Nephron (organoid): ENCODE measurements at regions not wholly inside any gene's neighbourhood (a gene's known extent, or its start where the extent isn't known, plus 50 kb on each side); places are given as distances from the start of the nearest gene placed in this dataset.
"Not testable (repeated sequence)": the region's sequence is repeated elsewhere in the genome, so short reads cannot be mapped to it uniquely, and the experiment has no call there.

ENCODE experiments used
- H3K27ac Mint-ChIP-seq, 3 experiments: 2 replicates each; pipeline ENCODE4 v1.8.0; 2020; ENCODE audit warnings: mixed read lengths in 3 of 3, mild to moderate bottlenecking in 2 of 3, moderate library complexity in 1 of 3
- H3K27me3 Mint-ChIP-seq: 2 replicates; pipeline ENCODE4 v1.8.0; 2021; ENCODE audit warnings: low read depth, mild to moderate bottlenecking, moderate library complexity, mixed read lengths
- H3K36me3 Mint-ChIP-seq: 2 replicates; pipeline ENCODE4 v1.8.0; 2020; ENCODE audit warnings: low read depth, mixed read lengths
- H3K4me1 Mint-ChIP-seq: 2 replicates; pipeline ENCODE4 v1.8.0; 2020; ENCODE audit warnings: mixed read lengths
- H3K4me3 Mint-ChIP-seq, 3 experiments: 2 replicates each; pipeline ENCODE4 v1.8.0; 2020; ENCODE audit warnings: mild to moderate bottlenecking in 3 of 3, mixed read lengths in 3 of 3, moderate library complexity in 2 of 3
- H3K9me3 Mint-ChIP-seq: 2 replicates; pipeline ENCODE4 v1.8.0; 2020; ENCODE audit warnings: mixed read lengths
- TF ChIP-seq, protein P1 (sequence below), 3 experiments: fragments of 200-600 bp; sonication (generic); IDR thresholded peaks; one replicate each; pipeline ENCODE4 v1.5.0; 2021; ENCODE audit warnings: antibody characterized with exemption in 3 of 3; ENCODE audit not compliant: unreplicated experiment in 3 of 3

- no peaks in the 10 kb centered on the region for H3K4me1 Mint-ChIP-seq
- peaks cover 2% of the 10 kb centered on the region for H3K9me3 Mint-ChIP-seq
- TF ChIP-seq, protein P1, sequence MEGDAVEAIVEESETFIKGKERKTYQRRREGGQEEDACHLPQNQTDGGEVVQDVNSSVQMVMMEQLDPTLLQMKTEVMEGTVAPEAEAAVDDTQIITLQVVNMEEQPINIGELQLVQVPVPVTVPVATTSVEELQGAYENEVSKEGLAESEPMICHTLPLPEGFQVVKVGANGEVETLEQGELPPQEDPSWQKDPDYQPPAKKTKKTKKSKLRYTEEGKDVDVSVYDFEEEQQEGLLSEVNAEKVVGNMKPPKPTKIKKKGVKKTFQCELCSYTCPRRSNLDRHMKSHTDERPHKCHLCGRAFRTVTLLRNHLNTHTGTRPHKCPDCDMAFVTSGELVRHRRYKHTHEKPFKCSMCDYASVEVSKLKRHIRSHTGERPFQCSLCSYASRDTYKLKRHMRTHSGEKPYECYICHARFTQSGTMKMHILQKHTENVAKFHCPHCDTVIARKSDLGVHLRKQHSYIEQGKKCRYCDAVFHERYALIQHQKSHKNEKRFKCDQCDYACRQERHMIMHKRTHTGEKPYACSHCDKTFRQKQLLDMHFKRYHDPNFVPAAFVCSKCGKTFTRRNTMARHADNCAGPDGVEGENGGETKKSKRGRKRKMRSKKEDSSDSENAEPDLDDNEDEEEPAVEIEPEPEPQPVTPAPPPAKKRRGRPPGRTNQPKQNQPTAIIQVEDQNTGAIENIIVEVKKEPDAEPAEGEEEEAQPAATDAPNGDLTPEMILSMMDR (IDR thresholded peaks at IDR 0.05; ENCODE audit: unreplicated experiment in 3 of 3) = no peak
Observed at GRCh38 chr7:79933144-79933543, 201.5 kb upstream of the GNAI1 start.

DNA sequence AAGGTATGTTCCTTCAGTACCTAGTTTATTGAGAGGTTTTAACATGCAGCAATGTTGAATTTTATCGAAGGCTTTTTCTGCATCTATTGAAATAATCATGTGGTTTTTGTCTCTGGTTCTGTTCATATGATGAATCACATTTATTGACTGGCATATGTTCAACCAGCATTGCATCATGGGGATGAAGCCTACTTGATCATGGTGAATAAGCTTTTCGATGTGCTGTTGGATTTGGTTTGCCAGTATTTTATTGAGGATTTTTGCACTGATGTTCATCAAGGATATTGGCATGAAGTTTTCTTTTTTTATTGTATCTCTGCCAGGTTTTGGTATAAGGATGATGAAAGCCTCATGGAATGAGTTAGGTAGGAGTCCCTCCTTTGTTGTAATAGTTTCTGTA, 204.0 kb upstream of the GNAI1 start:
- peaks cover 5% of the 10 kb centered on the region for H3K27me3 Mint-ChIP-seq
- H3K9me3 Mint-ChIP-seq = no peaks in the 10 kb centered on the region
- no peaks in the 10 kb centered on the region for H3K4me1 Mint-ChIP-seq
- no peak overlapping the region for H3K4me3 Mint-ChIP-seq
- no peaks in the 10 kb centered on the region for H3K36me3 Mint-ChIP-seq
- TF ChIP-seq, protein P1 (IDR thresholded peaks at IDR 0.05; ENCODE audit: unreplicated experiment in 3 of 3) = no peak
- no peak overlapping the region for H3K27ac Mint-ChIP-seq

More at GRCh38 chr7:79933144-79933543, 201.5 kb upstream of the GNAI1 start:
- no peak overlapping the region for H3K27ac Mint-ChIP-seq
- H3K36me3 Mint-ChIP-seq = no peaks in the 10 kb centered on the region
- H3K27me3 Mint-ChIP-seq = peaks cover 5% of the 10 kb centered on the region
- no peak overlapping the region for H3K4me3 Mint-ChIP-seq

- Mint-ChIP-seq H3K27me3 (no peaks in the 10 kb centered on the region), H3K4me1 (no peaks in the 10 kb centered on the region), H3K9me3 (peaks cover 6% of the 10 kb centered on the region), H3K36me3 (no peaks in the 10 kb centered on the region), H3K4me3 (no peak overlapping the region), H3K27ac (no peak overlapping the region)
- TF ChIP-seq, protein P1 (IDR thresholded peaks at IDR 0.05; ENCODE audit: unreplicated experiment in 3 of 3) = no peak
Observed at GRCh38 chr7:79927116-79927515, 207.5 kb upstream of the GNAI1 start.

- H3K4me1 Mint-ChIP-seq = no peaks in the 10 kb centered on the region
- no peaks in the 10 kb centered on the region for H3K36me3 Mint-ChIP-seq
- no peak overlapping the region for H3K4me3 Mint-ChIP-seq
- TF ChIP-seq, protein P1 (IDR thresholded peaks at IDR 0.05; ENCODE audit: unreplicated experiment in 3 of 3) = no peak
- H3K27ac Mint-ChIP-seq = no peak overlapping the region
- H3K27me3 Mint-ChIP-seq = no peaks in the 10 kb centered on the region
- H3K9me3 Mint-ChIP-seq = peaks cover 9% of the 10 kb centered on the region
Observed at GRCh38 chr7:79923953-79924352, 210.7 kb upstream of the GNAI1 start.

DNA sequence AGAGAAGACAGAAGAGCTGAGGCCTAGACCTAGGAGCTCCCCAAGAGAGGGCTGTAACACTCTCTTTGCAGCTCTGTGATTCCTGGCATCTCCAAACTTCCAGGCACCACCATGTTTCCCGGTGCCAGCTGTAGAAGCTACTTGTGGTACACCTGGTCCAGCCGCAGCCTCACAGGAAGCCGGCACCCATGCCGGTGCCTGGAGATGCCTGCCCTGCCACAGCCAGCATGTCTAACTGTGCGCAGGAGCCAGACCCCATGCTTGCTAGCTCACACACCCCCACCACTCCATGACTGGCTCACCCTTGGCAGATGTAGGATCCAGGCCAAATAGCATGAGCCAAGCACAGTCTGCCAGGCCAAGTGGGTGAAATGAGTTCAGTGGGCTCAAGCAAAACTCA, 211.7 kb upstream of the GNAI1 start:
- H3K4me1 Mint-ChIP-seq = no peaks in the 10 kb centered on the region
- H3K9me3 Mint-ChIP-seq = peaks cover 9% of the 10 kb centered on the region
- no peaks in the 10 kb centered on the region for H3K27me3 Mint-ChIP-seq
- no peak overlapping the region for H3K4me3 Mint-ChIP-seq
- H3K27ac Mint-ChIP-seq = no peak overlapping the region
- TF ChIP-seq, protein P1 (IDR thresholded peaks at IDR 0.05; ENCODE audit: unreplicated experiment in 3 of 3) = no peak
- no peaks in the 10 kb centered on the region for H3K36me3 Mint-ChIP-seq

DNA sequence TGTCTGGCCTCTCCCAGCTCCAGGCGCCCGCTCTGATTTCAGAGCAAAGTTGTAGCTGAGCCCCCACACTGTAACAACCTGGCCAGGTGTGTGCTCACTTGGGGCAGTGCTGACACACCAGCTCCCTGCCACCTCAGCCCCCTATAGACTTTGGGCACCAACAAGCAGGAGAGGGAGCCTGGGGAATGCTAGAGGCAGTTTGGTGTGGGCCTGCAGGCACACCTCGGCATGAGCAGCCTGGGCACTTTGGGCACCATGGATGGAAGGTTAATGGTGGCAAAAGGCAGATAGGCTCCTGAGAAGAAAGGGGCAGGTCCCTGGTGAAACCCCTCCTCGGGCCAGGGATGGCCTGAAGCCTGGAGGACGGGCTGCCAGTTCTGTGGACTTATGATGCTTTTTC, 212.7 kb upstream of the GNAI1 start:
- H3K4me1 Mint-ChIP-seq = no peaks in the 10 kb centered on the region
- H3K4me3 Mint-ChIP-seq = no peak overlapping the region
- H3K27ac Mint-ChIP-seq = no peak overlapping the region
- H3K27me3 Mint-ChIP-seq = no peaks in the 10 kb centered on the region
- TF ChIP-seq, protein P1 (IDR thresholded peaks at IDR 0.05; ENCODE audit: unreplicated experiment in 3 of 3) = no peak
- H3K9me3 Mint-ChIP-seq = peaks cover 9% of the 10 kb centered on the region
- H3K36me3 Mint-ChIP-seq = no peaks in the 10 kb centered on the region

GRCh38 chr7:79918632-79919031, 216.0 kb upstream of the GNAI1 start:
- peaks cover 15% of the 10 kb centered on the region for H3K9me3 Mint-ChIP-seq
- not testable (repeated sequence) for H3K4me3 Mint-ChIP-seq, H3K27me3 Mint-ChIP-seq, H3K36me3 Mint-ChIP-seq, H3K27ac Mint-ChIP-seq, H3K4me1 Mint-ChIP-seq

DNA sequence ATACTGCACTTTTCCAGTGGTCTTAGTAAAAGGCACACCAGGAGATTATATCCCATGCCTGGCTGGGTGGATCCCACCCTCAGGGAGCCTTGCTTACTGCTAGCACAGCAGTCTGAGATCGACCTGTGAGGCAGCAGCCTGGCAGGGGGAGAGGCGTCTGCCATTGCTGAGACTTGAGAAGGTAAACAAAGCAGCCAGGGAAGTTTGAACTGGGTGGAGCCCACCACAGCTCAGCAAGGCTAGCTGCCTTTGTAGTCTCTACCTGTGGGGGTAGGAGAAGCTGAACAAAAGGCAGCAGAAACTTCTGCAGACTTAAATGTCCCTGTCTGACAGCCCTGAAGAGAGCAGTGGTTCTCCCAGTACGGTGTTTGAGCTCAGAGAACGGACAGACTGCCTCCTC, 219.3 kb upstream of the GNAI1 start:
- H3K27ac Mint-ChIP-seq, H3K4me1 Mint-ChIP-seq, H3K36me3 Mint-ChIP-seq, H3K4me3 Mint-ChIP-seq, H3K9me3 Mint-ChIP-seq, H3K27me3 Mint-ChIP-seq: not testable (repeated sequence)
